Panc1 (cell line): ENCODE measurements at regions not wholly inside any gene's neighbourhood (a gene's known extent, or its start where the extent isn't known, plus 50 kb on each side); places are given as distances from the start of the nearest gene placed in this dataset.

Experiments
- ATAC-seq: fragments of 200-7000 bp; cut with Tn5 transposase; 2 replicates; pipeline ENCODE4 v1.9.1; 2020; ENCODE audit warnings: mild to moderate bottlenecking, moderate library complexity
- BruUV-seq: library from RNA; stranded (reverse); fragments of 400-500 nt; replicated peaks from 2 replicates; lab custom pipeline; 2021; lab: Mats Ljungman, UMichigan
- CTCF ChIA-PET: fragments of 300-600 bp; sonication (Branson Sonifier 250); formaldehyde crosslinking; loops from one replicate; lab custom pipeline; 2022; ENCODE audit warnings: antibody characterized with exemption; lab: Charles Lee
- POLR2A ChIA-PET: fragments of 300-600 bp; sonication (Branson Sonifier 250); formaldehyde crosslinking; loops from one replicate; lab custom pipeline; 2022; ENCODE audit warnings: antibody characterized with exemption; lab: Charles Lee
- DNase-seq: peaks from one replicate; pipeline ENCODE4 v3.0.0-alpha.2; 2010; ENCODE audit warnings: low read depth, low spot score
- H3K27ac ChIP-seq: 2 replicates; pipeline ENCODE4 v1.5.1; 2011; ENCODE audit warnings: mild to moderate bottlenecking, low read length, inconsistent platforms
- H3K27me3 ChIP-seq: fragments of 200-500 bp; sonication (Bioruptor generic); 2 replicates; pipeline ENCODE4 v1.6.0; 2014; ENCODE audit warnings: low read length, inconsistent platforms; ENCODE audit not compliant: control insufficient read depth, insufficient read depth
- H3K36me3 ChIP-seq: fragments of 200-500 bp; sonication (Bioruptor generic); 2 replicates; pipeline ENCODE4 v1.5.1; 2014; ENCODE audit warnings: inconsistent platforms, mild to moderate bottlenecking, low read length, moderate library complexity; ENCODE audit not compliant: control insufficient read depth, insufficient read depth
- H3K4me1 ChIP-seq: 2 replicates; pipeline ENCODE4 v1.5.1; 2011; ENCODE audit warnings: inconsistent platforms, mild to moderate bottlenecking, low read length, moderate library complexity; ENCODE audit not compliant: control insufficient read depth, insufficient read depth
- H3K4me3 ChIP-seq, 2 experiments: 2 replicates each; pipeline ENCODE4 v1.5.1; 2011 to 2012; ENCODE audit warnings: low read depth in 2 of 2, low read length in 2 of 2, mild to moderate bottlenecking in 2 of 2, inconsistent platforms in 1 of 2, moderate library complexity in 1 of 2
- H3K9me3 ChIP-seq: fragments of 200-500 bp; sonication (Bioruptor generic); 2 replicates; pipeline ENCODE4 v1.5.1; 2014; ENCODE audit warnings: low read depth, mild to moderate bottlenecking, inconsistent platforms, low read length, moderate library complexity; ENCODE audit not compliant: control insufficient read depth, insufficient read depth
- CTCF ChIP-seq: fragments of 450-650 bp; IDR thresholded peaks from 2 replicates; pipeline ENCODE4 v1.5.1; 2017; ENCODE audit warnings: mild to moderate bottlenecking
- POLR2AphosphoS5 ChIP-seq: IDR thresholded peaks from 2 replicates; pipeline ENCODE4 v1.6.1; 2012; ENCODE audit warnings: mild to moderate bottlenecking, low read depth, low read length, moderate library complexity
- REST ChIP-seq, 2 experiments: IDR thresholded peaks; 2 replicates each; pipeline ENCODE4 v1.6.1; 2011 to 2012; ENCODE audit warnings: low read depth in 2 of 2, control low read depth in 1 of 2, low read length in 1 of 2, mild to moderate bottlenecking in 1 of 2, moderate library complexity in 1 of 2; ENCODE audit not compliant: insufficient read depth in 1 of 2
- SIN3A ChIP-seq: IDR thresholded peaks from 2 replicates; pipeline ENCODE4 v1.6.1; 2012; ENCODE audit warnings: low read depth, mild to moderate bottlenecking, low read length, moderate library complexity, borderline replicate concordance; ENCODE audit not compliant: insufficient read depth
- TCF7L2 ChIP-seq: IDR thresholded peaks from 2 replicates; pipeline ENCODE4 v1.6.1; 2011; ENCODE audit warnings: mild to moderate bottlenecking, low read depth, low read length, inconsistent platforms
- in situ Hi-C: cut with HindIII; loops from 2 replicates; pipeline ENCODE4 v1.10.0; 2016; ENCODE audit warnings: low sequenced_read_pairs, low pct_unique_long_range_greater_than_20kb
- intact Hi-C: fragments of 100-400 bp; cut with micrococcal nuclease; formaldehyde crosslinking; loops from one replicate; pipeline ENCODE4 v1.10.0; 2022; ENCODE audit not compliant: unreplicated experiment

DNA sequence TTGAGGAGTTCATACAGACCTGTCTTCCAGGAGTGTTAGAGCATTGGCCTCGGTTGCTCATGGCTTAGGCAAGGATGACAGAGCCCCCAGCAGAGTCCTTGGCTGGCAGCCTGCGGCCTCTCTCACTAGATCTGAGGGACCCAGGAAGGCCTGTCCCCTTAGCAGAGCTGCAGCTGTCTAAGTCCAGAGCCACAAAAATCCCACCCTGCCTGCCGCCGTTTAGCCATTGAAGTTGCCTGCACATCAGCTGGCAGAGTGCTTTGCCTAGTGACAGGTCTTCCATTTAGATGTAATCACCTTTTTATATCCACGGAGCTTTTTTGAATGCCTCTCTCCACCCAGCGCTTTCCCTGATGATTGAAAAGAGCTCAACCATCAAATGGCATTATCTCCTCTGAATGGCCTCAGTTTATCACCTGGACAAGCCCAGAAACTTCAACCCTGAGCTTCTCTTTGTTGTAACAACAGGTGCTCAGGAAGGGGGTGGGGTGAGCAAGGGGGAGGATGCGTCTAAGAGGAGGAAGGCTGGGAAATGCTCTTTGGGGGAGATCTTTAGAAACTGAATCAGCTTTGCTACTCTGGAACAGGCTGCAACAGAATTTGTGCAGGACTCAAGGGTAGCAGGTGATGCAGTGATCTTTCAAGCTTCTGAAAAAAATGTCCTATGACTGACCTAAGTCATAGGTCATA lies 71.9 kb downstream of the TNP1 start:
- ChIA-PET POLR2A (no interaction called here), CTCF (no interaction called here)
- Histone ChIP-seq H3K27ac (no peak overlapping the region), H3K4me1 (no peaks in the 10 kb centered on the region), H3K36me3 (no peaks in the 10 kb centered on the region), H3K4me3 (no peak overlapping the region), H3K27me3 (no peaks in the 10 kb centered on the region), H3K9me3 (no peaks in the 10 kb centered on the region)
- TF ChIP-seq CTCF (no peak), POLR2AphosphoS5 (no peak), SIN3A (no peak), REST (IDR thresholded peaks at IDR 0.05; ENCODE audit: insufficient read depth in 1 of 2, low read depth in 2 of 2, low read length in 1 of 2) (no peak), TCF7L2 (no peak)
- DNase-seq (no peak), ATAC-seq (no peak)
- no TSS peak for BruUV-seq
- intact Hi-C loops: no loop called here
- in situ Hi-C loops: no loop called here

GRCh38 chr2:216786676-216787075 lies 73.2 kb downstream of the TNP1 start:
- no peaks in the 10 kb centered on the region for H3K4me1 ChIP-seq
- CTCF ChIA-PET: no interaction called here
- no peaks in the 10 kb centered on the region for H3K36me3 ChIP-seq
- in situ Hi-C loops (no loop called here), intact Hi-C loops (no loop called here)
- no peaks in the 10 kb centered on the region for H3K27me3 ChIP-seq
- DNase-seq (no peak), ATAC-seq (no peak)
- H3K27ac ChIP-seq: no peak overlapping the region
- POLR2A ChIA-PET: no interaction called here
- no peaks in the 10 kb centered on the region for H3K9me3 ChIP-seq
- H3K4me3 ChIP-seq: no peak overlapping the region
- TF ChIP-seq TCF7L2: no peak
- no TSS peak for BruUV-seq

DNA sequence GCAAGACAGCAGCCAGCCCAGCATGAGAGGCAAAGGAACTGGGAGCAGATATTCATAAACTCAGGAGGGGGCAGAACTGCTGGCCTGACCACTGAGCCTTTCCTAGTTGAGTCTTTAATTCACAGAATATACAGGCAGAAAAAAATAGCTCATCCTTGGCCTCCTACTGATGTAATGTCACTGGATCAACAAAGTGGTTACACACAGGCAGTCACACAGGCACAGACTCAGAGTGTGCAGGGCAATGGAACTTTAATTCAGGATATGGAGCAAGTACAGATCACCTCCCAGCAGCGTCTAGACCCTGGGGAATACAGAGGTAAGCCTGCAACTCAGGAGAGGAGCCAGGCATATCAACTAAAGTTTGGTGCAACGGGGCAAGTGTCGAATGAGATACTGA lies 75.4 kb downstream of the TNP1 start:
- CTCF ChIA-PET: no interaction called here
- TF ChIP-seq CTCF (no peak), REST (IDR thresholded peaks at IDR 0.05; ENCODE audit: insufficient read depth in 1 of 2, low read depth in 2 of 2, low read length in 1 of 2) (no peak)
- Histone ChIP-seq H3K27me3 (no peaks in the 10 kb centered on the region), H3K36me3 (no peaks in the 10 kb centered on the region), H3K9me3 (no peaks in the 10 kb centered on the region), H3K27ac (no peak overlapping the region), H3K4me3 (no peak overlapping the region), H3K4me1 (no peaks in the 10 kb centered on the region)
- no peak for DNase-seq
- no TSS peak for BruUV-seq
- ATAC-seq: no peak
- intact Hi-C loops: no loop called here
- POLR2A ChIA-PET: no interaction called here
- in situ Hi-C loops: no loop called here
